ENCODE measurements at regions not wholly inside any gene's neighbourhood (a gene's known extent, or its start where the extent isn't known, plus 50 kb on each side); places are given as distances from the start of the nearest gene placed in this dataset.

DNA sequence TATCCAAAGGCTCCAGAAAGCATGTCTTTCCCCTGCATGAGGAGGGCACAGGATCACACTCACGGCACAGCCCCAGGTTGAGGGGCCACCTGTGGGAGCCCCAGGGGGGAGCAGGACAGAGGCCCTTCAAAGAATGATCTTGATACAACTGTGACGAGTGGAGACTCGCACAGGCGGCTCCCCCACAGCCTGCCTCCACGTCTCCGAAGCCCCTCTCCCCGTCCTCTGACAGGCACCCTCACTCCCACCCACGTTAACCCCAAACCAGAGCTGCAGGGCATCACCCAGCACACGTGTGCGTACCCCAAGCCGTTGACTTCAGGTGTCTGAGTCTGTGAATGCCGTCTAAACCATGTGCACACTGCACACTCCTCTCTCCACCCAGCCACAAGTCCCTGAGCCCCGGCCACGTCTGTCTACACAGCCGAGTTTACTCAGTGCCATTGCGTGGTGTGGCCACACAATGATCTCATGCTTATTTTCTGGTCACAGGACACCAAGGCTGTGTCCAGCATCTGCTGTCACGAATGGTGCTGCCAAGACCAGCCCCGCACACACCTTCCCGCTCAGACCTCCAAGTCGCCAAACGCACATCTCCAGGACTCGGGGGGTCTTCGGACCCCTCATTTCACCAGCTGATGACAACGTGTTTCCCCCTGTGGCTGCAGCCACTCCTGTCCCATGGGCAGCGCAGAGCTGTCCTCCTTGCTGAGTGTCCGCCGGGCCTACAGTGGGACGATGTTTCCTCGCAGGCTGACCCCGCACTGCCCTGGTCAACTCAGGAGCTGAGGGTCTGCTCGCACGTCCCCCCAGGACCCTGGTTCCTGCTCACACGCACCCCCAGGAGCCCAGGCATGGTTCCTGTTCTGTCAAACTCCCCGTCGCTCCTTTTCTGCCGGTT, 251.2 kb downstream of the BRD1 start:
- Histone ChIP-seq H3K27ac (no peak overlapping the region), H3K4me1 (no peaks in the 10 kb centered on the region), H3K27me3 (no peaks in the 10 kb centered on the region), H3K36me3 (no peaks in the 10 kb centered on the region), H3K9me3 (peaks cover 0 to 4% (median 0%) of the 10 kb centered on the region in 4 donors), H3K4me3 (no peak overlapping the region)
- 74 to 88% methylated on average over 36 of the region's 36 CpGs for WGBS, 2 donors
- intact Hi-C loops (cut with DNase I) = no loop called here
- TF ChIP-seq, protein P1, sequence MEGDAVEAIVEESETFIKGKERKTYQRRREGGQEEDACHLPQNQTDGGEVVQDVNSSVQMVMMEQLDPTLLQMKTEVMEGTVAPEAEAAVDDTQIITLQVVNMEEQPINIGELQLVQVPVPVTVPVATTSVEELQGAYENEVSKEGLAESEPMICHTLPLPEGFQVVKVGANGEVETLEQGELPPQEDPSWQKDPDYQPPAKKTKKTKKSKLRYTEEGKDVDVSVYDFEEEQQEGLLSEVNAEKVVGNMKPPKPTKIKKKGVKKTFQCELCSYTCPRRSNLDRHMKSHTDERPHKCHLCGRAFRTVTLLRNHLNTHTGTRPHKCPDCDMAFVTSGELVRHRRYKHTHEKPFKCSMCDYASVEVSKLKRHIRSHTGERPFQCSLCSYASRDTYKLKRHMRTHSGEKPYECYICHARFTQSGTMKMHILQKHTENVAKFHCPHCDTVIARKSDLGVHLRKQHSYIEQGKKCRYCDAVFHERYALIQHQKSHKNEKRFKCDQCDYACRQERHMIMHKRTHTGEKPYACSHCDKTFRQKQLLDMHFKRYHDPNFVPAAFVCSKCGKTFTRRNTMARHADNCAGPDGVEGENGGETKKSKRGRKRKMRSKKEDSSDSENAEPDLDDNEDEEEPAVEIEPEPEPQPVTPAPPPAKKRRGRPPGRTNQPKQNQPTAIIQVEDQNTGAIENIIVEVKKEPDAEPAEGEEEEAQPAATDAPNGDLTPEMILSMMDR (IDR thresholded peaks at IDR 0.05) = no peak
- no peak for TF ChIP-seq POLR2AphosphoS5 (IDR thresholded peaks at IDR 0.05)
- TF ChIP-seq POLR2A (IDR thresholded peaks at IDR 0.05) = no peak
- no peak for TF ChIP-seq EP300 (IDR thresholded peaks at IDR 0.05)
- DNase-seq = peak; percentile 52

- H3K4me3 ChIP-seq = no peak overlapping the region
- H3K4me1 ChIP-seq = no peaks in the 10 kb centered on the region
- H3K36me3 ChIP-seq = no peaks in the 10 kb centered on the region
- 90 to 94% methylated on average over 20 of the region's 20 CpGs for WGBS, 2 donors
- intact Hi-C loops (cut with DNase I) = no loop called here
- H3K27ac ChIP-seq = no peak overlapping the region
- TF ChIP-seq POLR2A (IDR thresholded peaks at IDR 0.05) = no peak
- TF ChIP-seq, protein P1 (IDR thresholded peaks at IDR 0.05) = no peak
- no peak for TF ChIP-seq EP300 (IDR thresholded peaks at IDR 0.05)
- no peak for TF ChIP-seq POLR2AphosphoS5 (IDR thresholded peaks at IDR 0.05)
- H3K9me3 ChIP-seq = peaks cover 0 to 4% (median 0%) of the 10 kb centered on the region in 4 donors
- H3K27me3 ChIP-seq = no peaks in the 10 kb centered on the region
- DNase-seq = peak; percentile 49
These were observed 252.0 kb downstream of the BRD1 start for GRCh38 chr22:49575703-49576081.

GRCh38 chr22:49574881-49575702, 252.6 kb downstream of the BRD1 start:
- intact Hi-C loops (cut with DNase I) = no loop called here
- WGBS, 2 donors = 72 to 81% methylated on average over 31 of the region's 31 CpGs
- H3K9me3 ChIP-seq = peaks cover 0 to 4% (median 0%) of the 10 kb centered on the region in 4 donors
- no peak for TF ChIP-seq POLR2AphosphoS5 (IDR thresholded peaks at IDR 0.05)
- TF ChIP-seq, protein P1 (IDR thresholded peaks at IDR 0.05) = no peak
- no peak for TF ChIP-seq POLR2A (IDR thresholded peaks at IDR 0.05)
- TF ChIP-seq EP300 (IDR thresholded peaks at IDR 0.05) = no peak
- H3K36me3 ChIP-seq = no peaks in the 10 kb centered on the region
- H3K27me3 ChIP-seq = no peaks in the 10 kb centered on the region
- H3K4me3 ChIP-seq = no peak overlapping the region
- peak; percentile 44 for DNase-seq
- no peaks in the 10 kb centered on the region for H3K4me1 ChIP-seq
- no peak overlapping the region for H3K27ac ChIP-seq

GRCh38 chr22:49574205-49574880, 253.3 kb downstream of the BRD1 start:
- 83 to 90% methylated on average over 30 of the region's 30 CpGs for WGBS, 2 donors
- Histone ChIP-seq H3K27me3 (no peaks in the 10 kb centered on the region), H3K9me3 (no peaks in the 10 kb centered on the region), H3K27ac (no peak overlapping the region), H3K36me3 (no peaks in the 10 kb centered on the region), H3K4me1 (no peaks in the 10 kb centered on the region), H3K4me3 (no peak overlapping the region)
- no peak for TF ChIP-seq POLR2AphosphoS5 (IDR thresholded peaks at IDR 0.05)
- TF ChIP-seq EP300 (IDR thresholded peaks at IDR 0.05) = no peak
- no peak for TF ChIP-seq POLR2A (IDR thresholded peaks at IDR 0.05)
- TF ChIP-seq, protein P1 (IDR thresholded peaks at IDR 0.05) = no peak
- no peak for DNase-seq
- intact Hi-C loops (cut with DNase I) = no loop called here
